GM12878 (cell line): ENCODE measurements at regions not wholly inside any gene's neighbourhood (a gene's known extent, or its start where the extent isn't known, plus 50 kb on each side); places are given as distances from the start of the nearest gene placed in this dataset.

Source experiments
- ATAC-seq: fragments of 200-7000 bp; cut with Tn5 transposase; 3 replicates; pipeline ENCODE4 v1.9.1; 2020; ENCODE audit warnings: mild to moderate bottlenecking, moderate library complexity
- BruUV-seq: library from RNA; stranded (reverse); fragments of 400-500 nt; replicated peaks from 2 replicates; lab custom pipeline; 2021; lab: Mats Ljungman, UMichigan
- CTCF ChIA-PET: fragments of 300-600 bp; sonication (Branson Sonifier 250); formaldehyde crosslinking; extraction: SDS; loops from one replicate; lab custom pipeline; 2021; ENCODE audit warnings: inconsistent platforms; lab: Yijun Ruan, JAX
- POLR2A ChIA-PET: fragments of 350-600 bp; formaldehyde crosslinking; extraction: SDS; loops from one replicate; lab custom pipeline; 2021; ENCODE audit warnings: inconsistent platforms; lab: Charles Lee
- RAD21 ChIA-PET: fragments of 300-600 bp; sonication (Branson Sonifier 250); formaldehyde crosslinking; loops from one replicate; lab custom pipeline; 2023; ENCODE audit warnings: antibody characterized with exemption; ENCODE audit not compliant: unreplicated experiment; lab: Charles Lee
- SMC1A ChIA-PET: fragments of 300-600 bp; sonication (Branson Sonifier 250); formaldehyde crosslinking; loops from one replicate; lab custom pipeline; 2023; ENCODE audit not compliant: unreplicated experiment, uncharacterized antibody; lab: Charles Lee
- DNase-seq: peaks from one replicate; pipeline ENCODE4 v3.0.0-alpha.2; 2011; ENCODE audit warnings: low read depth, low spot score
- FAIRE-seq: peaks from 3 replicates; lab custom pipeline; 2011; peaks lifted over from hg19 to GRCh38; lab: Jason Lieb, UNC
- H2AFZ ChIP-seq: 2 replicates; pipeline ENCODE4 v1.6.0; 2011; ENCODE audit warnings: low read depth, low read length, control low read depth; ENCODE audit not compliant: control insufficient read depth
- H3K27ac ChIP-seq: 2 replicates; pipeline ENCODE4 v1.5.1; 2011; ENCODE audit warnings: control low read depth; ENCODE audit not compliant: control insufficient read depth, insufficient read depth
- H3K27me3 ChIP-seq, 2 experiments: replicated peaks in 1 of 2; 2 replicates each; pipeline versions ENCODE4 v1.6.0 to v1.6.1; 2011; ENCODE audit warnings: low read length in 1 of 2; ENCODE audit not compliant: control insufficient read depth in 2 of 2, insufficient read depth in 2 of 2
- H3K36me3 ChIP-seq, 2 experiments: 2 replicates each; pipeline ENCODE4 v1.5.1; 2011; ENCODE audit warnings: low read length in 1 of 2; ENCODE audit not compliant: control insufficient read depth in 2 of 2, insufficient read depth in 2 of 2
- H3K4me1 ChIP-seq: 2 replicates; pipeline ENCODE4 v1.6.1; 2011; ENCODE audit warnings: mild to moderate bottlenecking, low read length, moderate library complexity, mixed read lengths; ENCODE audit not compliant: control insufficient read depth, insufficient read depth
- H3K4me2 ChIP-seq: 2 replicates; pipeline ENCODE4 v1.6.0; 2011; ENCODE audit warnings: control low read depth; ENCODE audit not compliant: control insufficient read depth, insufficient read depth
- H3K4me3 ChIP-seq: fragments of 200-600 bp; sonication (generic); 2 replicates; pipeline ENCODE4 v1.5.1; 2016
- H3K79me2 ChIP-seq: 2 replicates; pipeline ENCODE4 v1.6.0; 2011; ENCODE audit warnings: low read length; ENCODE audit not compliant: control insufficient read depth, insufficient read depth
- H3K9ac ChIP-seq: 2 replicates; pipeline ENCODE4 v1.8.0; 2011; ENCODE audit warnings: low read length, control low read depth, mixed read lengths; ENCODE audit not compliant: control insufficient read depth, insufficient read depth
- H3K9me3 ChIP-seq: replicated peaks from 3 replicates; pipeline ENCODE4 v1.5.1; 2011; ENCODE audit warnings: mild to moderate bottlenecking, low read length; ENCODE audit not compliant: control insufficient read depth, insufficient read depth
- H4K20me1 ChIP-seq: 2 replicates; pipeline ENCODE4 v1.6.0; 2011; ENCODE audit not compliant: control insufficient read depth, insufficient read depth
- ATF7 ChIP-seq: fragments of 450-650 bp; IDR thresholded peaks from 2 replicates; pipeline ENCODE4 v1.6.1; 2016; ENCODE audit warnings: low read depth, mild to moderate bottlenecking
- FOXM1 ChIP-seq: IDR thresholded peaks from 2 replicates; pipeline ENCODE4 v1.6.1; 2012; ENCODE audit warnings: low read depth, mild to moderate bottlenecking, inconsistent platforms, low read length, moderate library complexity
- RAD51 ChIP-seq: fragments of 450-650 bp; IDR thresholded peaks from 2 replicates; pipeline ENCODE4 v1.6.1; 2016; ENCODE audit warnings: moderate library complexity, mild to moderate bottlenecking, inconsistent platforms
- RELA ChIP-seq: fragments of 450-650 bp; IDR thresholded peaks from 2 replicates; pipeline ENCODE4 v1.8.0; 2014; ENCODE audit warnings: borderline replicate concordance; ENCODE audit not compliant: partially characterized antibody
- TCF3 ChIP-seq: IDR thresholded peaks from 2 replicates; pipeline ENCODE4 v1.6.1; 2012; ENCODE audit warnings: low read depth, mild to moderate bottlenecking, low read length, borderline replicate concordance; ENCODE audit not compliant: insufficient read depth
- WGBS: methylation state at CpG from one replicate; pipeline ENCODE4 v1.1.6; 2016; ENCODE audit warnings: low lambda C conversion rate; ENCODE audit not compliant: insufficient replicate concordance, insufficient coverage; ENCODE audit errors: missing lambda C conversion rate; 5-methylcytosine and 5-hydroxymethylcytosine counted together
- in situ Hi-C: fragments of 300-500 bp; cut with MboI; formaldehyde crosslinking; loops from 9 replicates; pipeline ENCODE4 v1.14.3; 2018; ENCODE audit warnings: mixed read lengths
- intact Hi-C: fragments of 100-400 bp; cut with micrococcal nuclease; formaldehyde crosslinking; loops from one replicate; pipeline ENCODE4 v1.14.2; 2022; ENCODE audit not compliant: unreplicated experiment
- TF ChIP-seq, protein P1 (sequence below): fragments of 450-650 bp; formaldehyde crosslinking; IDR thresholded peaks from 2 replicates; pipeline ENCODE4 v1.5.0; 2022; ENCODE audit warnings: mild to moderate bottlenecking, missing genetic modification characterization

DNA sequence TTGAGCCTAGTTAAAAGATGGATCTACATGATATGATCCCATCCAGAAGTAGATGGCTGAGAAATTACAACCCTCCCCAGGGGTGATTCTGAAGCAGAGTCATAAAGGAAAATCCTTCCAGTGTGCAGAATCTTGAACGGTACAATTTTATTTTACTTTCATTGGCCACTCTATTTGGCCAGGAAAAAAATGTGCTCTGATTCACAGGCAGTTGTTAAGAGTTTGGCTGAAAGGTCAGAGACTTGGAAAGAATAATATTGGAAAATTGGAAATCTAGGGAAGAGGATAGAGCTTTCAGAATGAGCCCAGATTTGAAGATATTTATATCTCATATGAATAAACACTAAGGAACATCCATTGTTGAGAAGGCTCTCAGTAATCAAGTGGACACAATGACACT is 1299.3 kb upstream of the GJE1 start:
- Histone ChIP-seq H2AFZ (no peak overlapping the region), H3K4me3 (no peak overlapping the region), H3K9ac (no peak overlapping the region), H3K79me2 (no peaks in the 10 kb centered on the region), H4K20me1 (no peaks in the 10 kb centered on the region), H3K27ac (no peak overlapping the region), H3K36me3 (no peaks in the 10 kb centered on the region), H3K4me2 (no peak overlapping the region), H3K27me3 (no peaks in the 10 kb centered on the region), H3K4me1 (no peaks in the 10 kb centered on the region), H3K9me3 (no peaks in the 10 kb centered on the region)
- ChIA-PET POLR2A (no interaction called here), RAD21 (no interaction called here), CTCF (no interaction called here), SMC1A (no interaction called here)
- DNase-seq = no peak
- no peak for TF ChIP-seq RELA
- no peak for TF ChIP-seq RAD51
- TF ChIP-seq FOXM1 = no peak
- no peak for TF ChIP-seq ATF7
- TF ChIP-seq, protein P1, sequence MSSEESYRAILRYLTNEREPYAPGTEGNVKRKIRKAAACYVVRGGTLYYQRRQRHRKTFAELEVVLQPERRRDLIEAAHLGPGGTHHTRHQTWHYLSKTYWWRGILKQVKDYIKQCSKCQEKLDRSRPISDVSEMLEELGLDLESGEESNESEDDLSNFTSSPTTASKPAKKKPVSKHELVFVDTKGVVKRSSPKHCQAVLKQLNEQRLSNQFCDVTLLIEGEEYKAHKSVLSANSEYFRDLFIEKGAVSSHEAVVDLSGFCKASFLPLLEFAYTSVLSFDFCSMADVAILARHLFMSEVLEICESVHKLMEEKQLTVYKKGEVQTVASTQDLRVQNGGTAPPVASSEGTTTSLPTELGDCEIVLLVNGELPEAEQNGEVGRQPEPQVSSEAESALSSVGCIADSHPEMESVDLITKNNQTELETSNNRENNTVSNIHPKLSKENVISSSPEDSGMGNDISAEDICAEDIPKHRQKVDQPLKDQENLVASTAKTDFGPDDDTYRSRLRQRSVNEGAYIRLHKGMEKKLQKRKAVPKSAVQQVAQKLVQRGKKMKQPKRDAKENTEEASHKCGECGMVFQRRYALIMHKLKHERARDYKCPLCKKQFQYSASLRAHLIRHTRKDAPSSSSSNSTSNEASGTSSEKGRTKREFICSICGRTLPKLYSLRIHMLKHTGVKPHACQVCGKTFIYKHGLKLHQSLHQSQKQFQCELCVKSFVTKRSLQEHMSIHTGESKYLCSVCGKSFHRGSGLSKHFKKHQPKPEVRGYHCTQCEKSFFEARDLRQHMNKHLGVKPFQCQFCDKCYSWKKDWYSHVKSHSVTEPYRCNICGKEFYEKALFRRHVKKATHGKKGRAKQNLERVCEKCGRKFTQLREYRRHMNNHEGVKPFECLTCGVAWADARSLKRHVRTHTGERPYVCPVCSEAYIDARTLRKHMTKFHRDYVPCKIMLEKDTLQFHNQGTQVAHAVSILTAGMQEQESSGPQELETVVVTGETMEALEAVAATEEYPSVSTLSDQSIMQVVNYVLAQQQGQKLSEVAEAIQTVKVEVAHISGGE (CRISPR knock-in tag) = no peak
- no peak for TF ChIP-seq TCF3
- in situ Hi-C loops = no loop called here
- intact Hi-C loops = no loop called here
- 60% methylated on average over 1 of the region's 1 CpG for WGBS
- FAIRE-seq = no peak
- no TSS peak for BruUV-seq
- ATAC-seq = no peak
